Effector CD4-positive, alpha-beta T cell (primary cell): ENCODE measurements at regions not wholly inside any gene's neighbourhood (a gene's known extent, or its start where the extent isn't known, plus 50 kb on each side); places are given as distances from the start of the nearest gene placed in this dataset.
"Not testable (repeated sequence)": the region's sequence is repeated elsewhere in the genome, so short reads cannot be mapped to it uniquely, and the experiment has no call there.

Source experiments
- DNase-seq: peaks from one replicate; pipeline ENCODE4 v3.0.0-alpha.2; 2020

GRCh38 chr7:42677751-42678699 lies 233.8 kb downstream of the C7orf25 start:
- DNase-seq, result no peak

DNA sequence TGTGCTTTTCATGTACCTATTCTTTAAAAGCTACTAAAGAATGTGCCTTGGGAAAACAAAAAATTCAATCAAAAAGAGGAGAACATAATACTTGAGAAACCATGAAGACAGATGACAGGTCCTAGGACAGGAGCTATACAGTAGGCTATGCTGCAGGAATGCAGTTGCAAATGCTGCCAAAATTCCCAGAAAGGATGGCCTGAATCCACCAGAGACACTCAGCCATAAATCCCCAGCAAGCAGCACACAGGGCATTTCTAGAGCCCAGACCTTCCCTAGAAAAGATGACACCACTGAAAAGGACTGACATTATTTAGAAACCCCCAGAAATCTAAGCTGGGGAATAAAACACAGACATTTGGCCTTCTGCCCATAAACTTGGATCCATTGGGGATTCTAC lies 237.3 kb downstream of the C7orf25 start:
- DNase-seq, result no peak

- no peak for DNase-seq
Observed at GRCh38 chr7:42673951-42674350, 237.9 kb downstream of the C7orf25 start.

DNA sequence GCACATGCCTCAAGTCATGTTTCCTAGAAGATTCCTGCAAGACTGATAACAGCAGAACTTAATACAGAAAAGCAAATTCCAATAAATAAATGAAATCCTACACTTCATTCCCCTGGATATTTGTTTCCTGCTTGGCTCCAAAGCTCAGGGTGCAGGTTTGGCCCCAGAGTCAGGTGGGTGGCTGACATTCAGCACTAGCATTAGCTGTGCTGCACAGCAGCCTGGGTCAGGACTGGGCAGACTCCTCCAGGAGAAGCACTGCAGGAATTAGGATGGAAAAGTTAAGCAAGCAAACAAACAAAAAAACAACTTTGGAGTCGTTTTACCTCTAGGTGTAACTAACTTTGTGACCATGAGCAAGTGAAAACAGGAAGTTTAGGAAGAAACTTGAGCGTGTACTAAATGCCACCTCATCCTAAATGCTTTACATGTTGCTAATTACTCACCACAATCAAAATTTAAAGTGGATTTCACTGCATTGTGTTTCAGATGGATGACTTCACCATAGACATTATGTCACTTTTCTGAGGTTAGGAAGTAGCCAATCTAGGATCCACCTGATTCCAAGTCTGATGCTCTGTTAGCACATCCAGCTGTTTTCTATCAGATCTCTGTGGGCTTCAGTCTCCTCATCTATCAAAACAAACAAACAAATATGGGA lies 239.4 kb downstream of the C7orf25 start:
- DNase-seq, result no peak

- DNase-seq, result no peak
Observed at GRCh38 chr7:42671627-42672026, 240.2 kb downstream of the C7orf25 start.

DNA sequence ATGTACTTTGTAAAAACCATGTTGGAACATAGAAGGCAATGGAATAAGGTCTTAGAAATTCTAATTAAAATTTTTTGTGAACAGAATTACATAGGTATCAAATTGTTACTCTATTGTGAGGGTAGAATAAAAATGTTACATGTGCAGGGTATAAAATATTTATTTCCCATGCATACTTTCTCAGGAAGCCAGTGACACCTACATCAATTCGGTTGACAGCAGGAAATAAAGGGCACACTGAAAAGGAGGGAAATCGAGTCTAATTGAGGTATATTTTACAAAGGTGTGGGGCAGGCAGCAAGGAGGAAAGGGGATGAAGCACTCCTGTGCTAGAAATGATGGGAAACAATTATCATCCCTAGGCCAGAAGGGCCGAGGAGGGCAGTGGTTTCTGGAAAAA lies 244.9 kb downstream of the C7orf25 start:
- no peak for DNase-seq

DNA sequence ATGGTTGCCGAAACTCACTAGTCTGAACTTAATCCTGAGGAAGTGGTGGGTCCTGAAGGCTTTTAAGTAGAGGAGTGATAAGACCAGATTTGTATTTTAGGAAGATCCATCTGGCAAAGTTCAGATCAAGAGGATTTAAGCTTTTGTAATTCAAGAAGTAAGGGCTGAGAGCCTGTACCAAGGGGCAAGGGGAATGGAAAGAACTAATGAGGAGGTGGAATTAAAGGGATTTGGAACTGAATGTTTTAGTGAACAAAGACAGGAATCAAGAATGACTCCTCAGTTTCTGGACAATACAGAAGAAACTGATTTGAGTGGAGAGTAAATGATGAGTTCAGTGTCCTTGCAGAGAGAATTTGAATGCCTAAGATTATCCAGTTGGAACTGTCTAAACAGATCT lies 249.0 kb downstream of the C7orf25 start:
- DNase-seq, result no peak

DNA sequence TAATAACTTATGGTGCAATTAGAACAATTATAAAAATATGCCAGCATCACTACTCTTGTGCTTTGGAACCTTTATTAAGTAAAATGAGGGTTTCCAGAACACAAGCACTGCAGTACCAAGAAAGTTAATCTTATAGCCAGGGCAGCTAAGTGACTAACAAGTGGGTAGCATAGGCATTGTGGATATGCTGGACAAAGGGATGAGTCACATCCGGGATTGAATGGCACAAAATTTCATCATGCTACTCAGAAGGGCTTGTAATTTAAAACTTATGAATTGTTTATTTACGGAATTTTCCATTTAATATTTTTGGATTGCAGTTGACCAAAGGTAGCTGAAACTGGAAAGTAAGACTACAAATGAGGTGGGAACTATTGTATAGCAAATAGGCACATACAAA lies 250.6 kb downstream of the C7orf25 start:
- no peak for DNase-seq

DNA sequence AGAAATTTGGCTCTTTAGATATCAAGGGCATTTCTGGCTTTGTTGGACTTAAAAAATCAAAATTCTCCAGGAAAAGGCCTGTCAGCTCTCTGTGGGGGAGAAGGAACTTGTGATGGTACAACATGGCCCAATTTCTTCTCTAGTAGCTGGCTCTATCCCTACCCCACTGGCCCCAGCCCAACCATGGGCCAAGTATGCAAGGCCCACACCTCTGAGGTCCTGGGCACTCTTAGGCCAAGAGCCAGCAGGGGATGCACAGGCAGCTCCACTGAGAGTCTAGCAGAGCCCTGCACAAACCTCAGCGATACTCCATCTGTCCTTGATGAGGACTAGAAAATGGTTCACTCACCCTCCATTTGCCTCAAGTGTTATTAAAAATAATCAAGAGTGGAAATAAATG lies 261.2 kb downstream of the C7orf25 start:
- DNase-seq, result no peak

DNA sequence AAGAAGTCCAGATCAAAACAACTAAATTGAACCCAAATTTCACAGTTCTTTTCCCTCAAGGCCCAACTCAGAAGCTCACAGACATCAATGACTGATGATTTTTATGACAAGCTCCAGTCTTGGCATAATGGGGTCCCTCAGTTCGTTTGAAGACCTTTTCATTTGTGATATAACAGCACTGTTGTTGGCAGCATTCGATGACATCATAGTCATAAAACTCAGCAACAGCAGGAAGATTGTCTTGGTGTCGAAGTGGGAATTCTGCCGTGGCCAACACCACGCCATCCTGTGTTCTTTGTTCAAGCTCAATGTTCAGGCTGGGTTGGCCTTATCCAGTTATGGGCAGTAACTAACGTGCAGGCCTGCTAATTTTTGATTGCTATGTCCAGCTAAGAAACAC lies 261.7 kb downstream of the C7orf25 start:
- DNase-seq, result no peak

GRCh38 chr7:42645906-42646305 lies 266.0 kb downstream of the C7orf25 start:
- no peak for DNase-seq

DNA sequence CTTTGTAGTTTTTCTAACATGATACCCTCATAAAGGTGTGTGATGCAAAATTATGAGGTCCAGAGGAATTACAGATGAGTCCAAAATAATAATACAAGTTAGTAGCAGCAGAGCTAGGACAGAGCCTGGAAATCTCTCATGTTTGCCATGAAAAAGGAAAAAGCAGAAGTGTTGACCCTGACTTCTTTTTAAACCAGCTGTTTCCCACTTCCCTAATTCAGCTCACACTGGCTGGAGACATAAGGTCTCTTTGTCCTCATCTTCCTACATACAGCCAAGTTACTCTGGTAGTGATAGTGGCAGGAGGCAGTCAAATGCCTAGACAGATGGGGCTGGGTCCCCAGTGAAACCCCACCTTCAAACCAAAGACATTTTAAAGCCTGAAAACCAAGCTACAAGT lies 269.2 kb downstream of the C7orf25 start:
- DNase-seq, result no peak

DNA sequence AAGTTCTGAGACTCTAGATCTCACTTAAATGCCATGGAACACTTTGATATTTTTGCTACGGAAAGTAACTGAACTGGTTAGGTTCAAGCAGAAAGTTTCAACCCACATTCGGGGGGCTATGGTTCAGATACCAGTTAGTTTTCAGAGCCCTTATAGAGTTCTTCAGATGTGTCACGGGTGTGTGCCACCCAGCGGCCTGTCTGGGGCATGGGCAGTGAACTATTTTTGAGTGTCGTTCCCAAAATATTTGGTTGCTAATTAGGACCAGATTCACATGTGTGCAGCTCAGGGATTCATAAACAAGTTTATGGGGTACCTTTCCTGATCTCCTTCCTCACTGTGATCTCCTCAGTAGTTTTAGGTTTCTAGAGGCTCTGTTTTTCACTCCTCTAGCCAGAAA lies 271.9 kb downstream of the C7orf25 start:
- DNase-seq, result no peak

GRCh38 chr7:42636380-42636779 lies 275.5 kb downstream of the C7orf25 start:
- not testable (repeated sequence) for DNase-seq

DNA sequence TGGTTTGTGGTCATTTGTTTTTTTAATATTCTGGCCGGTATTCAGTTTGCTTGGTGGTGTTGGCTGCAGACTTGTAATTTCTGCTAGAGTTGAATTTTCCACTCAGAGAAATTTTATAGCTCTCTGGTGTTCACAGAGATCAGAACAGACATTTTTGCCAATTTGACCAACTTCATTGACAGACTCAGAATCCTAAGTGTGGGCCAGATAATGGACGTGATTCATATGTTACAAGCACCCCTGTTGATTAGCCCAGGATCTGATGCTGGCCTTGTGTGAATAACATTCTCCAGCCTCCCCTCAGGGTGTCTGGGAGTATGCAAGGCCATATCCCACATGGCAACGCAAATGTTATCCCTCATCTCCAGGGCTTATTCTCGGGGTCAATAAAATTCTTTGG lies 283.8 kb downstream of the C7orf25 start:
- DNase-seq, result no peak

GRCh38 chr7:42627626-42628025 lies 284.2 kb downstream of the C7orf25 start:
- no peak for DNase-seq

DNA sequence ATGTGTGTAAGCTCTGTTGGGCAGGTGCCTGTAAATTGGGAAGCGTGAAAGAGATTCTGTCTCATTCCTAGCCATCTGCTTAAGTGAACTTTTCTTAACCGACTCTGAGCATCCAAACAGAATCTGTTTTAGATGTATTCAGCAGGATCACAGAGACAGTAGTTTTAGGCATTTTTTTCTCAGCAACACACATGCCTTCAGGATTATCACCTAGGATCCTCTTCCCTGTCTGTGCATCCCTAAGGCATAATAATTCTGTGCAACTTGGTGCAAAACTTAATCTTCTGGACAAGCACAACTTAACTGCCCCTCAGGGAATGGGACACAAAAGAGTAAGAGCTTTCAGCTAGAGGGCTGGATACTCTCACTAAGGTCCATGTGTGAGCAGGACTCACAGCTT lies 284.8 kb downstream of the C7orf25 start:
- no peak for DNase-seq

- DNase-seq, result no peak
Observed at GRCh38 chr7:42625421-42625820, 286.4 kb downstream of the C7orf25 start.

DNA sequence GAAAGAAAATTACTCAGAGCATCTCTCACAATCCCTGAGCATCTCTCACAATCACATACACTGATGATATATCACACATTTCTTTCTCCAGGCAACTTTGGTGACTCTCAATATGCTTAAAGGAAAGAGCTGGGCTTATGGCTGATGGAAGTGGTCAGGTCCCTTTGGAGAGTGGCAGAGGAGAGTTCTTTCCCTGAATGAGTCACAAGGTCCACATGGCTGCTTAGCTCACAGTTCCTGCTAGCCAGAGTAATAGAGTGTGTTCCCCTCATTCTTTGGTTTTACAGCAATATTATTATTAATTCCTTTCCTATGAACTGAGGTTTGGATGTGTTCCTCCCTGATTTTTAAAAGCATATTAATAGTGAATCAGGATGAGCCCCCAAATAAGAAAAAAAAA lies 287.4 kb downstream of the C7orf25 start:
- DNase-seq, result no peak

DNA sequence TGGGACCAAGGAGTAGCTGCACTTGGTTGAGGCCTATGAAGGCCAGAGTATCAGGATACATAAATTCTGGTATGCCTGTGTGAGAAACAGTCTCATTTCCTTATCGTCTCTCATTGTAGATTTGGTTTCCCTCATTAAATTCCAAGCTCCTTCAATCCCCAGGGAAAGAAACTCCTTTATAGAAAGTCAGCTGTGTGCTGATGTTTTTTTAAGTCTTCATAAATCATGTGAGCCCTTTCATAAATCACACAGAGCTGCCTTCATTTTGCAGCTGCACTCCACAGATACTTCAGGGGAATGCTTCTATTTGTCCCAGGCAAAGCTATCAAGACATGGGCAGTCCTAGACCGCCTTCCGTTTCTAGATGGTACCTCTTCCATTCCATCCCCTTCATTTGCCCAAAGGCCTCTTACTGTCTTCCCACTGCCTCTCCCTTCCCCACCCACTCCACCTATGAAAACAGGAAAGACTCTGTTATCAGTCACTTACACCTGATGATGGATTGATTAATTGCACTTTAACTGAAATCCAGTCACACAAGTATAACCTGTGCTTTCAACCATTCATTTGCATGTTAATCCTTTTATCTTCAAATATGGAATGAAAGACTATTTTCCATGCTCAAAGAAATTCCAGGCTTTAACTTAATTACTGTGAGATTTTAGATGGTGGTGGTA lies 290.2 kb downstream of the C7orf25 start:
- no peak for DNase-seq

DNA sequence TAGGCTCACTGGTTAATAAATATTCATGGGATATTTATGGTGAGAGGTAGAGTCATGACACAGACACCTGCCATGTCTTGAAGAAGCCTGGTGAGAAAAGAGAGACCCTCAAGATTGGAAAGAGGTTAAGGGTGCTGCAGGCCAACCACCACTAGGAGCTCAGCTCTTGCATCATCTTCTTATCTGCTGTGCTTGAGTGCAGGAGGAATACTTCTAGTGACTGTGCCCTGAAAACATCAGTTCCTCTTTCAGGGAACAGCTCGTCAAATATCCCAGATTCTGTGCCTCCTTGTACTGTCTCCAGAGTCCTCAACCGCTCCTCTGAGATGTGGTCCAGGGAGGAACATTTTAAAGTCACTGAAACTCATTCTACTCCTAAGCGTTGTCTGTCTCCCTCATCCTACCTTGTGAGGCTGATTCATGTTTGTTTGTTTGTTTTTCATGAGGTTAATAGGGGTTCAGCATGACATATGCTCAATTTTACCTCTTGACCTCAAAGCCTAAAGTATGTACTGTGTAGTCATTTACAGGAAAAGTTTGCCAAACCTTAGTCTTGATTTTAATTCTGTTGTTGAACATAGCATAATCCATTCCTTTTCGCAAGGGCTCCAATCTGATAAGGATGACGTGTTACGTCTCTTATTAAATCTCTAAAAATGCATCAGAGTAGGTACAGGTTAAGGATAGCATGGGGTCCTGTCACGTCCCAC lies 293.1 kb downstream of the C7orf25 start:
- no peak for DNase-seq

- no peak for DNase-seq
Observed at GRCh38 chr7:42617806-42618457, 293.9 kb downstream of the C7orf25 start.
